ENCODE measurements at regions not wholly inside any gene's neighbourhood (a gene's known extent, or its start where the extent isn't known, plus 50 kb on each side); places are given as distances from the start of the nearest gene placed in this dataset.

DNA sequence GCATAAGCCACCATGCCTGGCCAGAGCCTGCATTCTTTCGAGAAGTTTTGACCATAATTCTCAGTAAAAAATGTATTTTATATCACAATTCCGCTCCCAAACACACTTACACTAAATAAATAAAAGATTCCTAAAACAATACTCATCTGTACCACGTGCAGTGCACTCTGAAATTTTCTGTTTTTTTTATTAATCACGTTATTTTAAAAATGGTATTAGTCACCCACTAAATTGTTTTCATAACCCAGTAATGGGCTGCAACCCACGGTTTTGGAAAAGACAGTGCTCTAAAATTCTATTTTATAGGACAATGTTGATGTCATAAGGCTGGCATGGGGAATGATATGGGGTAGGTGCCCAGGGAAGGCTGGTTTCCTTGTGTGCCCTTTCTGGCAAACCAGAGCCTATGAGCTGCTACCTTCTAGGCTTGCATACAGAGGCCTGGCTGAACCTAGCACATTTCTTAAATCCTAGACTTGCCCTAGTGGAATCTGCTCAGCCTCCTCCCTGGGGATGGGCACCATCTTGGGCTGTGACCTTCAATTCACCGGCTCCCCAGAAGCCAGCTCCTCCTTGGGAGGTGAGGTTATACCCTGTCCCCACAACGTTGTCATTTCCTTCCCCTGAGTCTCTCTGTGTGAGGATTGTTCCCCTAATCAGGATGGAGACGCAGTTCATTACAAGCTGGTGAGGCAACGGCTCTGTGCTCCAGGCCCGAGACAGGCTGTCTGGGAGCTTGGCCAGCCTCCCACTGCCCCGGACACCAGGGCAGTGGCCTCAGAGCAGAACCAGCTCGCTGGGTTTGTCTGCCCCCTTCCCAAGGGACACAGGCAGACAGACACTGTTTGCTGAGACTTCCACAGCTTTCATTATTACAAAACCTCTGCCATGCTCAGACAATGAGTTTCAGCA, 116.5 kb upstream of the NAV2 start:
- peak; percentile 91 for DNase-seq (ENCODE audit: low read depth)

DNA sequence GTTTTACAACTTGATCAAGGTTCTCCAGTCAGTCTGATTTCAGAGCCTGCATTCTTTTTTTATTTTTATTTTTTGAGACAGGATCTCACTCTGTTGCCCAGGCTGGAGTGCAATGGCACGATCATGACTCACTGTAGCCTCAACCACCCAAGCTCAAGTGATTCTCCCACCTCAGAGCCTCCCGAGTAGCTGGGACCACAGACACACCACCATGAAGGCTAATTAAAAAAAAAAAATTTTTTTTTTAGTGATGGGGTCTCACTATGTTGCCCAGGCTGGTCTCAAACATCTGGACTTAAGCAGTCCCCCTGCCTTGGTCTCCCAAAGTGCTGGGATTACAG, 117.2 kb upstream of the NAV2 start:
- peak; percentile 68 for DNase-seq (ENCODE audit: low read depth)

DNA sequence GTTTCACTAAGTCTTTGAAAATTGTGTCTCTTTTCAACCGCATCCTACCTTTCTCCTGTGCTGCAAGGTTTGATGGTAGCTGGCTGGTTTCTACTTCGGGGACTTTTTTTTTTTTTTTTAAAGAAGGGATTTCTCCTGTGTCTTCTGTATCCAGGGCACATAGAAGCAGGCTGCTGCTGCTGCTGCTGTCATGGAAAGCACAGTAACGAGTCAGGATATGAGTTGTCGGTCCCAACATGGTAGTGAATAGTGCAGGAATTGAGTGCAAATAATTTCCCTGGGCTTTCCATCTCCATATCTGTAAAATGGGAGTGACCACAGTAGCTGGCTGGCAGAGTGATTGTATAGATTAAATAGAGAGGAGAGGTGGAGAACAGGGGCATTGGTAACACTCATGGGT, 118.3 kb upstream of the NAV2 start:
- peak; percentile 20 for DNase-seq (ENCODE audit: low read depth)

DNA sequence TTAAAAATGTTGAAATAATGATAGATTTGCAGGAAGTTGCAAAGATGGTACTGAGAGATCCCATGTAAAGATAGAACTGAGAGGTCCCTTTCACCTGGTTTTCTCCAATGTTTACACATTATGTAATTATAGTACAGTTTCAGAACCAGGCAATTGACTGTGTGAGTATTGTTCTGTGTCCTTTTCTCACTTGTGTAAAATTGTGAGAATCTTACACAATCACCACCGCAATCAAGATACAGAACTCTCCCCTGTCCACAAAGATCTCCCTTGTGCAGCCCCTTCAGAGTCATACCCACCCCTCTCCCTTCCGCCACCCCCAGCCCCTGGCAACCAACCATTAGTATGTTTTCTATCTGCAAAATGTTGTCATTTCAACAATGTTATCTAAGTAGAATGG, 119.8 kb upstream of the NAV2 start:
- no peak for DNase-seq (ENCODE audit: low read depth)

DNA sequence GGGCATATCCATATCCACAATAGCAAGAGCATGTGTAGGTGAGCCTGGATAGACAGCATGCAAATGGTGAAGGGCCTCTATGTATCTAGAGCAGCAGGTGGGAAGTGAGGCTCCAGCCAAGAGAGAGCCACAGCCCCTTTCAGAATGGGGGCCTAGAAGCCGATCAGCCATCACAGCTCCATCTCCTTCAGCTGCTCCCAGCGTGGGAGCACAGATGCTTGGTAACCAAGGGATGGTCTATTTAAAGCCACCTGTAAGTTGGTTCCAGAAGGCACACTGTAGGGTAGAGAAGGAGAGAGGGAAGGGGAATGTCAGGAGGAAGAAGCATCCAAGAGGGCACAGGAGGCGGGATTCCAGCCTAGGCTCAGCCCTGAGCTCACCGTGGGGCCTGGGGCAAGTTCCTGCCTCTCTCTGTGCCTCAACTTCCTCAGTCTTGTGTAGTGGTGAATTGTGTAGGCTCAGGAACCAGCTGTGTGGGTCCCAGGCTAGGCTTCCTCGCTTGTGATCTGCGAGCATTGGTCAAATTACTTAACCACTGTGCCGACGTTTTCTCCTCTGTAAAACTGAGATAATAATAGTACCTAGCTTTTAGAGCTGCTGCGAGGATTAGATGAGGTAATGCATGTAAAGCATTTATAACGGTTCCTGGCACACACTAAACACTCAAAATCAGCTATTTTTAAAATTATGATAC, 122.9 kb upstream of the NAV2 start:
- no peak for DNase-seq (ENCODE audit: low read depth)

DNA sequence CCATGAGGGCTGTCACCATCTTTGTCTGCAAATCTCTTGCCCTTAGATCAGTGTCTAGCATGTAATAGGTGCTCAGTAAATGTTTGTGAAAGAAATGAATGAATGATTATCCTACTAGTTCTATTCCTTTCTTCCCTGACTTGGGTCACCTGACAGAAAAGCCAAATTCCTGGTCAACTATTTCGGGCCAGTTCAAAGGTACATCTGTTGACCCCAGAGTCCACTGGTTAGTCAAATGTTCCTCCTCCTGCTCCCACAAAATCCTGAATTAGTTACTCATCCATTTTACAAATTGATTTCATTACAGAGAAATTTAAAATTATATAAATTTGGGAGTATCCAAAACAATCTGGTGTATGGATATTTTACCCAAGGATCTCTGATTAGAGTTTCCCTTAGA, 124.7 kb upstream of the NAV2 start:
- DNase-seq (ENCODE audit: low read depth) = no peak

DNA sequence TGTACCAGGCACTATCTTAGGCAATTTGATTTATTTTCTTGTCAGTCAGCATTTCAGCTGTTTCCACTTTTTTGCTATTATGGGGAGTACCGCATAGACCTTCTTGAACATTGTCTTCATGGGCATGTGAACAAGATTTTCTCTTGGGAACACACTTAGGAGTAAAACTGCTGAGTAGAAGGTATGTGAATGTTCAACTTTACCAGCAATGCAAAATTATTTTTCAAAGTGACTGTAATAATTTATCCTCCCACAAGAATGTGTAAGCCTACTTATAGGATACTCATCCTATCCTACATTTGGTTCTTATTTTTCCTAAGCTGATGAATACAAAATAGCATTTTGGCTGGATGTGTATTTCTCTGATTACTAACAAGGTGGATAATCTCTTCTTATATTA, 132.0 kb upstream of the NAV2 start:
- no peak for DNase-seq (ENCODE audit: low read depth)

DNA sequence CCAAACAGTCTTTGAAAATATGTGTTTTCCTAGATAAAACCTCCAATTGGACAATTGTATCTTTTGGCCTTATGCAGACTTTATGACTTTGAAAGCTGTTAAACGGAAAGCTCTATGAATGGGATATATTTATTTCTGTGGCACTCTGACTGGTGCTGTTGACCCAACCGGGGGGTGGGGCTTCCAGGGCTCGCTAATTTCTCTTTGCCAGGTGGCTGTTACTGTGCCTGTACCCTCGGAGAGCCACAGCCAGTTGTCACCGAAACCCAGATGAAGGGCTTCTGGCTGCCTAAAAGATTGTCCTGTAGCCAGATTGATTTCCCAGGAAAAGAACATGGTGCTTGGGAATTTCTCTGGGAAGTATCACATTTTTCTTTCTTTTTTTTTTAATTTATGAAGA, 132.7 kb upstream of the NAV2 start:
- no peak for DNase-seq (ENCODE audit: low read depth)

DNA sequence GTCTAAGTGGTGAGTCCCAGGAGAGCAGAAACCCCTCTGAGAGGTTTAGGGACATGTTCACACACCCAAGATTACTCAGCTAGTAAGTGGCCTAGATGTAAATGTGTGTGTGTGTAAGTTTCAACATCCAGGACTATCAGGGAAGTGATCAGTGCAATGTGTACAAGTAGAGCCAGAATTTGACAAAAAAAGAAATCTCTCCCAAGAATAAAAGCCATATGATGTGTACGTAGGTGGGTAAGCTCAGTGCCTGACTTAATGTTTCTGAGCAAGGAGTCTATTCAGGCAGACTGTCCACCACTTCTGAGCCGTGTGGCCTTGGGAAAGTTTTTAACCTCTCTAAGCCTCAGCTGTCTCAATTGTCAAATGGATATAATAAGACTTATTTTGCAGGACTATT, 133.8 kb upstream of the NAV2 start:
- no peak for DNase-seq (ENCODE audit: low read depth)

DNA sequence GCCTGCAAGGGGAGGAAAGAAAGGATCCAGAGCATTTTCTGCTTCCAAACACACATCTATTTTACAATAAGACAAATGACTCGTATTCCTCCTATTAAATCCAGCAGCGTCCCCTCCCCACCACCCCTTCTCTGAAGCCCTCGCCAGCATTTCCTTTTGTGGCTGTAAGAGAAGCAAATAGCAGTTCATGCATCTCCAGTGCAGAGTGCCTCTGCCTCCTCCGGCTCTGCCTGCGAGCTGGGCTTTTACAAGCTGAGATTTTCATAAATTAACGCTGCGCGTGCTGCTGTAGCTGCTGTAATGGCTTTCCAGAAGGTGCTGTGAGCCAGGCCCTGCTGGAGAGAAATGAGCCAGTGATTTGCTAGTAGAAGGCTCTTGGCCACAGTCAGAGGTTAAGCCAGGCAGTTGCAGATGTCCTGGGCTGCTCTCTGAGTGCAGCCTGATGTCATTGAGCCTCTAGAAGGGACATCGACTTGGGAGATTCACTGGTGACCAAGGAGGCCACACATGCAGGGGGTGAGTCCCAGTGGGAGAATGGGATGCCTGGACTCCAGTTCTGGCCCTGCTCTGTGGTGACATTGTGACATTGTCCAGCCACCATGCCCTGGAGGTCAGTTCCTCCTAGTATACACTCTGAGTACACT, 134.5 kb upstream of the NAV2 start:
- DNase-seq (ENCODE audit: low read depth) = no peak

DNA sequence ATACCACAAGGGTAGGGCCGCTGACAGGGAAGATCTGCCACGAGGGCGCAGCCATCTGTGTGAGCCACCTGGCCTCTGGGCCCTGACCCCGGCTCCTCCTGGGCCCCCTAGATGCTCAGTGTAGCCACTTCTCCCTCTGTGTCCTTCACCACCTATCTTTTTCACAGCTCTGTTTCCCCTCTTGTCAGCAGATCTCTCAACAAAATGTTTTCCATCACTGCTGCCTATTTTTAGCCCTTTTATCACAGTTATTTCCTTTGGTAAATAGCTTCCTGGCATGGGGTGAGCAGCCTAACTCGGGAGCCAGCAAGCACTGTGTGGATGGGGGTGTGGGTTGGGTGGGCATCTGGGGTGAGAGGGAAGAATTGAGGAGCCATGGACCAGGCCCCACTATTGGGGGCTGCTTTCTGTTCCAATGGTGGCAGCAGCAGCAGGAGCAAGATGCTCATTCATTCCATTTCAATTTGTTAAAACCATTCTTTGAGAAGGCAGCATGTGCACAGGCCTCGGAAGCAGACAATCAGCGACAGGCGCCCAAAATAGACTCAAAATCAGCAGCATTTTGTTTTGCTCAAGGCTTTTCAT, 135.2 kb upstream of the NAV2 start:
- no peak for DNase-seq (ENCODE audit: low read depth)

DNA sequence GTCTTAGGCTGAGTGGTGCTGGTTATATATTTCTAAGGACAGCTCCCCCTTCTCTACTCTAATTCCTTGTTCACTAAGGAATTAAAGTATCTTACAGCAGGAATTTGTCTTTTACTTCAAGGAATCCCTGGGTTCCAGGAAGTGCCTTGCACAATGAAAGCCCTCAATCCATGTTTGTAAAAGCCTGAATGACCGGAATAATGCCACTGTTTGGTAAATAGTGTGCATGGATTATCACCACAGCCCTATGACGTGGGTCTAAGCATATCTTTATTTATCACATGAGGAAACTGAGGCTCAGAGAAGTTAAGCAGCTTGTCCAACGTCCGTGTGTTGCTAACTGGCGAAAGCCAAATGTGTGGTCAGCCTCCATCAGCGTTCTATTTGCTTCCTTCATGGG, 135.7 kb upstream of the NAV2 start:
- DNase-seq (ENCODE audit: low read depth) = no peak

DNA sequence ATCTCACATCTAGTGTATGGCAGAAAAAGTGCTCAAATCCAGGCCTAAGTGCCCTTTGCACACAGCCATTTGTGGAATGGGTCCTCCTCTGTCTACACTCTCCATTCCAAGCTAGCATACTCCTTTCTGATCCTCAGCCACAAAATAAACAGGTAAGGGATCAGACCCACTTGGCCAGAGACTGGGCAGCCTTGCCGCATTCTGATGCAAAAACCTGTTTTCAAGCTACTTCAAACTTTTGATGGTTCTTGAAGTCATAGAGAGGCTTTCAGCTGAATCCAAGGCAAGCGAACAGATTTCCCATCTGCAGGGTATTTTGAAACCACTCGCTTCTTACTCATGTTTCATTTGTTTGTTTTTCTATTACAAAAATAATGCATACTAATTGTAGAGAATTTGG, 136.6 kb upstream of the NAV2 start:
- no peak for DNase-seq (ENCODE audit: low read depth)

DNA sequence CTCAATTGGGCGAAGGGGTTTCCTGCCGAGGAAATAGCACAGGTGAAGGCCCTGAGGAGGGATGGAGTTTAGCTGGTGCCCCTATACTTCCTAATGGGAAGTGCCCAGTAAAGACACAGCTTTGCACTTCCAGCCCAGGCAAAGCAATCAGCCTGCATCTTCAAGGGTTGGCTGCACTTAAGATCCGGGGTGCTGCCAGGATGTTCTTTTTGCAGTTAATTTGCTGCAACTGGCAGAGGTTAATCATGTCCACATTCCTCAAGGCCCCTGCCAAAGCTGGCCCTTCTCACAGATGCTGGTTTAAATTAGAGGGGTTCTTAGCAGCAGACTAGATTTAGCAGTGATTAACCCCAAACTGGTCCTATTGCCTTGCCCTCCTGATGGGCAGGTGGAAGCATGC, 137.7 kb upstream of the NAV2 start:
- no peak for DNase-seq (ENCODE audit: low read depth)

DNA sequence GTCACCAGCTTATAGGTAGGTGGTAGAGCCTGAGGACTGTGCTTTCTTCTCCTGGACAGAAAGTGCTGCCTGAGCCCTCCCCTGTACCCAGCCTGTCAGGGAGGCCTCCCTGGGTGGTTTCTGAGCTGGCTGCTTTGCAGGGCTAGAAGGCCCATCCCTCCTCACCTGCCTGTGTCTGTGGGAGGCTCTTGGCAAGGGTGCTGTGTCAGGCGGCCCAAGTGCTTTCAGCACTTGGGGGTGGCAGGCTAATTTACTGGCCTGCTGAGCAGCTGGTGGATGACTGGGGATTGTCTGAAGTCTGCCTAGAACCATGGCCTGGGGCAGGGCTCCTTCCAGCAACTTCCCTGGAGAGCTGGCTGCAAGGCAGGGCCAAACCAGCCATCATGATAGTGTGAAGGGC, 139.0 kb upstream of the NAV2 start:
- DNase-seq (ENCODE audit: low read depth) = no peak

DNA sequence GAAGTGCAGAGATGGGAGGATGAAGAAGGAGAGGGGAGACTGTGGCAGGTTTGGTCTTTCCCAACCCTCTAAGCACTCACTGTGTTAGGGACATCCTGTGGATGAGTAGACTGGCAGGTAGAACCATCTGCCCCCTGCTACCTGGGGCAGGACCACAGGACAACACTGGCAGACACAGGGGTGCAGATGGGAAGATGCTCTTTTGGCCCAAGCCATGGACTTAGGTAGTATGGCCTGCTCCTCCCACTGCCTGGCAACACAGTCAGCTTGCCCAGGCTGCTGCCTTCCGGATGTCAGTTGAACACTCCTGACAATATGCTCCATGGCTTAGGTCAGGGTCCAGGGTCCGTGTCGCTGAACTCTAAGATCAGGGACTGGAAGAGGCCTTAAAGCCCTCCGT, 140.7 kb upstream of the NAV2 start:
- no peak for DNase-seq (ENCODE audit: low read depth)

DNA sequence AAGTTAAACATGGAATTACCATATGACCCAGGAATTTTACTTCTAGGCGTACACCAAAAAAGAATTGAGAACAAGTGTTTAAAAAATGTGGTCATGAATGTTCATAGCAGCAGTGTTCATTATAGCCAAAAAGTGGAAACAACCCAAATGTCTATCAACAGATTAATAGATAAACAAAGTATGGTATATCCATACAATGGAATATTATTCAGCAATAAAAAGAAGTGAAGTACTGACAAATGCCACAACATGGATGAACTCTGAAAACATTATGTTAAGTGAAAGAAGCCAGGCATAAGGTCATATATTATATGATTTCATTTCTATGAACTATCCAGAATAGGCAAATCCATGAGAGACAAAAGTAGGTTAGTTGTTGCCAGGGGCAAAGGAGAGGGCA, 141.7 kb upstream of the NAV2 start:
- no peak for DNase-seq (ENCODE audit: low read depth)

DNA sequence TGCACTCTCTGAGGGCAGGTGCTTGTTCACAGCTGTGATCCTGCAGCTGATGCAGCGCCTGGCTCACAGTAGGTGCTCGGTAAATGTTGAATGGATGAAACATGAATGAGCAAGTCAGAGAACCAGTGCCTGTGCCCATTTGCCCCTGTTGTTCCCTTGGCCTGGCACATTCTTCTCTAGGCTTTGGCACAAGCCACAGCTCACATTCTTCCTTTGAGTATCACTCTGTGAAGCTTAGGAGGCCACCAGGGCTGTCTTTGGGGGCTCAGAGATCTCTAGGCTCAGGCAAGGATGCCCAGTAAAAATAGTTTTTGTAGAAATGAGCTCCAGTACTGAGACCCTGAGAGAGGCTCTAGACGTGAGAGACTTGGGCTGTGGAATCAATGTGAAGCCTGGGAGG, 144.6 kb upstream of the NAV2 start:
- no peak for DNase-seq (ENCODE audit: low read depth)

DNA sequence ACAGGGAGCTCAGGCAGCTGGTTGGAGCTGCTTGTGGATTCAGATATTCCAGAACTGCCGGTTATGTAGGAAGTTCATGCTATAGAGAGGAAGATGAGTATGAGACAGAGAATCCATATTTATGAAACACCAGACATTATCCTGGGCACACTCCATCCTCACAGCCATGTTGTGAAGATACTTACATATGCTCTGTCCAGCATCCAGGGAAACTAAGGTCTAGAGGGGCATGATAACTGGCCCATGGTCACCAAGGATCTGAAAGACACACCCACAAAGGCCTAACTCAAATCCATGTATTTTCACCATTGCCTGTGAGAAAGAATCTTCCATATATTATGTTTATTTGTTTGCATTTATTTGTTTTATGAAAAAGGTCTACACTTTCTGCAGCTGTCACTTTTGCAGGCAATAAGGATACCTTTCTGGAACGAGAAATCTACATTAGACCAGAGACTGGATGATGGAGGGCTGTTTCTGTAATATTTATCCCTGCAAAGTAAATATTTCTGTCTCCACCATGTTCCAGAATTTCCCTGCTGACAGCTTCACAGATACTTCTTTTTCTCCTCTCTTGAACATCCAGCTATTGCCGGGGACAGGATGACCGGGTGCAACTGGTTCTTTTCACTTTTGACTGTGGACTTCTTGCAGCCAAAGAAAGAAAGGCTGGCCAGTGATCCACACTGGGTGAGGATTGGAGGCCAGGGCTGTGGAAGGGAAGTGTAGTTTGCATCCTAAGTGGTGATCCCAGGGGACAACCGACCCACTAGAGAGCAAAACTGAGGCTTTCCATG, 145.9 kb upstream of the NAV2 start:
- no peak for DNase-seq (ENCODE audit: low read depth)

DNA sequence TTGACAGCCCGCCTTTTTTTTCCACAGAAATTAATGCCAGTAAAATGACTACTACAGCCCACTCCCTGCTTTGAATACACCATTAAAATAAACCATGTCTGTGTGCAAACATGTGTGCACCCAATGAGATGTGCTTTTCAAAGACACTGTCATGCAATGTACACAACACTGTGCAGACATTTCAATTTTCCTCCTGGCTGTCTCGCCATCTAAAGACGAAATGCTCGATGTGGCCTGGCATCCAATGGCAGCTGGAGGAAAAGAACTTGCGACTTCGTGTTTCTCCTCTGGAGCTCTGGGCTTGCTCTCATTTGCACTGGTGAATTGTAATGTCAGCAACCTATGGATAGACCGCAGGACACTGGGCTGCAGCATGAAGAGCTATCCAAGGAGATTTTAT, 147.0 kb upstream of the NAV2 start:
- no peak for DNase-seq (ENCODE audit: low read depth)

DNA sequence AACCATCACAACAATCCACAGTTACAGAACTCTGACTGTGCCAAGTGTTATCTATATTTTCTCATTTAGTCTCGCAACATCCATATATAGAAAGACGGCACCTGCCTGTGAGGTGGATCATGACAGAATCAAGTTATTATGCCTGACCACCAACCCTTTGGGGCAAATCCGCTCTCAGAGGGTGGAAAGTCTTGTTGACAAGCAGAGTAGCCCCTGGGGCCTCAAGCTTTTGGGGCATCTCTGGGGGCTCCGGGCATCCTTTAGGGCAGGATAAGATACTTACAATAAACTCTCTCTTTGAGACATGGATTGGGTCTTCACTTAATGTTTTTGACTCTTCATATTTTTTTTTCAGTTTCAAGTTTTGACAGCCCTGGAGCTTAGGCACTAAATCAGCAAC, 150.5 kb upstream of the NAV2 start:
- DNase-seq (ENCODE audit: low read depth) = no peak

DNA sequence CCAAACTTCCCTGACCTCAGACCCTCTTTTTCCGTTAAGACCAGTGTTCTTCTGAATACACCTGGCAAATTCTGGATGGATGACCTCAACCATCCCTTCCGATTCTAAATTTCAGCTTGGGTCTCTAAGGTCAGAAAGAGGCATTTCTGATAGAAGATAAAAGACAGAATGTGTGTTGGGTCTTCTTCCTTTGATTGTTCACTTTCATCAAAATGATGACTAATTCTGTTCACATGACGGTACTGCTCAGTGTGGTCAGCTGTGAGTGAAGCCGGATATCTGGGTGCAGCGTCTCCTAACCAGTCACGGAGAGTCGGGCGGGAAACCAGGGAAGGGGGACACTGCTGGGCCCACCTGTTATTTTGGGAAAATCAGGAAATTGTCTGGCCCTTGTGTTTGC, 151.6 kb upstream of the NAV2 start:
- peak; percentile 74 for DNase-seq (ENCODE audit: low read depth)
